Fibroblast of lung (primary cell): ENCODE measurements at regions not wholly inside any gene's neighbourhood (a gene's known extent, or its start where the extent isn't known, plus 50 kb on each side); places are given as distances from the start of the nearest gene placed in this dataset.

ENCODE experiments used
- EZH2 ChIP-seq: IDR thresholded peaks from 2 replicates; pipeline ENCODE4 v1.5.1; 2012; ENCODE audit warnings: low read length, control low read depth, mild to moderate bottlenecking; ENCODE audit errors: missing control alignments
- TF ChIP-seq, protein P1 (sequence below), 2 donors: IDR thresholded peaks in 1 of 2; conservative IDR thresholded peaks in 1 of 2; 1 replicate in 1 of 2; 2 replicates in 1 of 2; pipeline ENCODE4 v1.5.1; 2011 to 2012; ENCODE audit warnings: low read length in 2 of 2, control low read depth in 1 of 2, inconsistent platforms in 1 of 2, low read depth in 1 of 2, mild to moderate bottlenecking in 1 of 2

DNA sequence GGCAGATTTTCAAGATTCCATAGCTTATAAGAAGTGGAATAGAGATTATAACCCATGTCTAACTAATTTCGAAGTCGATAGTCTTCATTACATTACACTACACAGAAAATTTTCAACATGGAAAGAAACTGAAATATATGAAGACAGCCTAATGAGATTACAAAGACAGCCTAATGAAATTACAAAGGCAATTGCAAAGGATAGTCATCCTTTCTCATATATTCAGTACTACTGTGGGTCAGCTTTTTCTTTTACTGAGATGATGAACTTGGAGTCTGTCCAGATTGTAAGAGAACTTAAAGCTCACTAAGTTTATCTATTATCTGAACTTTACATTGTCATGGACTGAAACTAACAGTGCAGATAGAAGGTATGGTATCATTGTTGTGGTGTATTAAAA lies 304.4 kb upstream of the MBL2 start:
- TF ChIP-seq, protein P1, sequence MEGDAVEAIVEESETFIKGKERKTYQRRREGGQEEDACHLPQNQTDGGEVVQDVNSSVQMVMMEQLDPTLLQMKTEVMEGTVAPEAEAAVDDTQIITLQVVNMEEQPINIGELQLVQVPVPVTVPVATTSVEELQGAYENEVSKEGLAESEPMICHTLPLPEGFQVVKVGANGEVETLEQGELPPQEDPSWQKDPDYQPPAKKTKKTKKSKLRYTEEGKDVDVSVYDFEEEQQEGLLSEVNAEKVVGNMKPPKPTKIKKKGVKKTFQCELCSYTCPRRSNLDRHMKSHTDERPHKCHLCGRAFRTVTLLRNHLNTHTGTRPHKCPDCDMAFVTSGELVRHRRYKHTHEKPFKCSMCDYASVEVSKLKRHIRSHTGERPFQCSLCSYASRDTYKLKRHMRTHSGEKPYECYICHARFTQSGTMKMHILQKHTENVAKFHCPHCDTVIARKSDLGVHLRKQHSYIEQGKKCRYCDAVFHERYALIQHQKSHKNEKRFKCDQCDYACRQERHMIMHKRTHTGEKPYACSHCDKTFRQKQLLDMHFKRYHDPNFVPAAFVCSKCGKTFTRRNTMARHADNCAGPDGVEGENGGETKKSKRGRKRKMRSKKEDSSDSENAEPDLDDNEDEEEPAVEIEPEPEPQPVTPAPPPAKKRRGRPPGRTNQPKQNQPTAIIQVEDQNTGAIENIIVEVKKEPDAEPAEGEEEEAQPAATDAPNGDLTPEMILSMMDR (conservative IDR thresholded peaks at IDR 0.05 in 1 of 2, IDR thresholded peaks at IDR 0.05 in 1 of 2; ENCODE audit: low read depth in 1 of 2, low read length in 2 of 2) = no peak
- TF ChIP-seq EZH2 = no peak
